ENCODE measurements at regions not wholly inside any gene's neighbourhood (a gene's known extent, or its start where the extent isn't known, plus 50 kb on each side); places are given as distances from the start of the nearest gene placed in this dataset.

- TF ChIP-seq POLR2A (IDR thresholded peaks at IDR 0.05) (no peak), CTCF (IDR thresholded peaks at IDR 0.05 in 4 of 5, conservative IDR thresholded peaks at IDR 0.05 in 1 of 5) (no peak)
Observed at GRCh38 chr4:156634612-156635011, 337.0 kb downstream of the PDGFC start.

All from gastrocnemius medialis (tissue), 4 donors.